ENCODE measurements at regions not wholly inside any gene's neighbourhood (a gene's known extent, or its start where the extent isn't known, plus 50 kb on each side); places are given as distances from the start of the nearest gene placed in this dataset.

DNA sequence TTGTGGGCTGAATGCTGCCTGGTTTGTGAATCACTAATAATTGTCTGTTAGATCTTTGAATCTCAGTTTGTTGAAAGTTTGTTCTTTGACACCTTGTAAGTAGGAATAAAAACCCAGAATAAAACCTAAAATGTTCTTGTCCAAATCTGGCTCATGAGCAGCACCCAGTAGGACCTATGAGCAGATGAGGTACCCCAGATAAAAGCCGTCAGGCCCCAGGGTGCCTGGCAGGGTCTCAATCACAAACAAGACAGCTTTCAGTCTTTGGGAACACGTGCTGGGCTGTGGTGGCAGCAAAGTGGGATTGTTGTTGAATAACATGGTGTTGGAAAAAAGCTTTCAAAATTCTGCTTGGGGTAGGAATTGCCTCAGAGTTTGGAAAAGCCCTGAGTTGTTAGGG, 52.1 kb upstream of the ECI2 start:
- TF ChIP-seq ARNTL (CRISPR knock-in tag; IDR thresholded peaks at IDR 0.05; ENCODE audit: borderline replicate concordance, low read depth) (no peak), SNAI2 (CRISPR knock-in tag; IDR thresholded peaks at IDR 0.05) (no peak), PATZ1 (CRISPR knock-in tag; IDR thresholded peaks at IDR 0.05; ENCODE audit: borderline replicate concordance) (no peak), ZNF70 (CRISPR knock-in tag; IDR thresholded peaks at IDR 0.05) (no peak), ZNF8 (CRISPR knock-in tag; IDR thresholded peaks at IDR 0.05) (no peak), BACH2 (CRISPR knock-in tag; IDR thresholded peaks at IDR 0.05; ENCODE audit: borderline replicate concordance) (no peak)

Measured in SK-N-SH treated with all-trans-retinoic acid at 6 μM for 48 hours (cell line).